D721Med (cell line): ENCODE measurements at regions not wholly inside any gene's neighbourhood (a gene's known extent, or its start where the extent isn't known, plus 50 kb on each side); places are given as distances from the start of the nearest gene placed in this dataset.
"Not testable (repeated sequence)": the region's sequence is repeated elsewhere in the genome, so short reads cannot be mapped to it uniquely, and the experiment has no call there.

Experiments used
- DNase-seq: peaks from one replicate; pipeline ENCODE4 v3.0.0; 2011; ENCODE audit warnings: low spot score; ENCODE audit not compliant: insufficient read length
- FAIRE-seq: peaks from 2 replicates; lab custom pipeline; 2011; peaks lifted over from hg19 to GRCh38; lab: Jason Lieb, UNC
- TF ChIP-seq, protein P1 (sequence below): IDR thresholded peaks from 2 replicates; pipeline ENCODE4 v1.5.1; 2012; ENCODE audit warnings: mild to moderate bottlenecking, control low read depth; ENCODE audit not compliant: insufficient read depth; ENCODE audit errors: missing control alignments

DNA sequence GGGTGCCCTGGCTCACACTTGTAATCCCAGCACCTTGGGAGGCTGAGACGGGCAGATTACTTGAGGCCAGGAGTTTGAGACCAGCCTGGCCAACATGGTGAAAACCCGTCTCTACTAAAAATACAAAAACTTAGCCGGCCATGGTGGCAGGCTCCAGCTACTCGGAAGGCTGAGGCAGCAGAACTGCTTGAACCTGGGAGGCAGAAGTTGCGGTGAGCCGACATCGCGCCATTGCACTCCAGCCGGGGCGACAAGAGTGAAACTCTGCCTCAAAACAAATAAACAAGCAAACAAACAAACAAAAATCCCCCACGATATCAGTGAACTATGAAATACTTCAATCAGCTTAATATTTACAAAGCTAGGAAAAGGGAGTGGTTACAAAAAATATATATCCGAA lies 382.3 kb upstream of the KCND2 start:
- no peak for DNase-seq
- TF ChIP-seq, protein P1, sequence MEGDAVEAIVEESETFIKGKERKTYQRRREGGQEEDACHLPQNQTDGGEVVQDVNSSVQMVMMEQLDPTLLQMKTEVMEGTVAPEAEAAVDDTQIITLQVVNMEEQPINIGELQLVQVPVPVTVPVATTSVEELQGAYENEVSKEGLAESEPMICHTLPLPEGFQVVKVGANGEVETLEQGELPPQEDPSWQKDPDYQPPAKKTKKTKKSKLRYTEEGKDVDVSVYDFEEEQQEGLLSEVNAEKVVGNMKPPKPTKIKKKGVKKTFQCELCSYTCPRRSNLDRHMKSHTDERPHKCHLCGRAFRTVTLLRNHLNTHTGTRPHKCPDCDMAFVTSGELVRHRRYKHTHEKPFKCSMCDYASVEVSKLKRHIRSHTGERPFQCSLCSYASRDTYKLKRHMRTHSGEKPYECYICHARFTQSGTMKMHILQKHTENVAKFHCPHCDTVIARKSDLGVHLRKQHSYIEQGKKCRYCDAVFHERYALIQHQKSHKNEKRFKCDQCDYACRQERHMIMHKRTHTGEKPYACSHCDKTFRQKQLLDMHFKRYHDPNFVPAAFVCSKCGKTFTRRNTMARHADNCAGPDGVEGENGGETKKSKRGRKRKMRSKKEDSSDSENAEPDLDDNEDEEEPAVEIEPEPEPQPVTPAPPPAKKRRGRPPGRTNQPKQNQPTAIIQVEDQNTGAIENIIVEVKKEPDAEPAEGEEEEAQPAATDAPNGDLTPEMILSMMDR = no peak
- FAIRE-seq = no peak

- TF ChIP-seq, protein P1 = no peak
- DNase-seq (no peak), FAIRE-seq (no peak)
These were observed 377.7 kb upstream of the KCND2 start for GRCh38 chr7:119895320-119895719.

DNA sequence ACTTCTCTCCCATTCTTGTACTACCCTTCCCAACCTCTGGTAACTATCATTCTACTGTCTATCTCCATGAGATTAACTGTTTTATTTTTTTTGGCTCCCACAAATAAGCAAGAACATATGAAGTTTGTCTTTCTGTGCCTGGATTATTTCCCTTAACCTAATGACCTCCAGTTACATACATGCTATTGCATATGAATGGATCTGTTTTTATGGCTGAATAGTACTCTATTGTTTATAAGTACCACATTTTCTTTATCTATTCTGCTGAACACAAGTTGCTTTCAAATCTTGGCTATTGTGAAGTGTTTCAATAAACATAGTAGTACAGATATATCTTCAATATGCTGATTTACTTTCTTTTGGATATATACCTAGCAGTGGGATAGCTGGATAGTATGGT lies 376.6 kb upstream of the KCND2 start:
- FAIRE-seq (no peak), DNase-seq (no peak)

GRCh38 chr7:119900996-119901672 lies 371.8 kb upstream of the KCND2 start:
- DNase-seq (no peak), FAIRE-seq (no peak)
- TF ChIP-seq, protein P1 = no peak

More for the DNA sequence above, 376.6 kb upstream of the KCND2 start:
- TF ChIP-seq, protein P1 = no peak

DNA sequence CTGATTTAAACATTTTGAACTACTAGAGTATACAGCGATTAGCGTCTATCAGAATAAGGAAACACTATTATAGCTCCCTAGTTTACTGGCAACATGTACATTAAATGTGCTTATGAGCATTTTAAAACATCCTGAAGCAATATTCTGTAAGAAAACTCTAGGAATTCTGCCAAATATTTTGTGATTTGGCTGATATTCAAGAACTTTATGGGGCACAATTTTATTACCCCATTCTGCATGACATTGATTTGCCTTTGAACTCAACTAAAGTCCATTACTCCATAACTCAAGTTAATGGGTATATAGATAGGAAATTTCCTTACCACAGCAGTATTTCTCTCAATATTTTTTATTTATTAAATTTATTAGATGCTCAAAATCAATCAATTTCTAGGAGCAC lies 369.9 kb upstream of the KCND2 start:
- DNase-seq (no peak), FAIRE-seq (no peak)
- TF ChIP-seq, protein P1 = no peak

DNA sequence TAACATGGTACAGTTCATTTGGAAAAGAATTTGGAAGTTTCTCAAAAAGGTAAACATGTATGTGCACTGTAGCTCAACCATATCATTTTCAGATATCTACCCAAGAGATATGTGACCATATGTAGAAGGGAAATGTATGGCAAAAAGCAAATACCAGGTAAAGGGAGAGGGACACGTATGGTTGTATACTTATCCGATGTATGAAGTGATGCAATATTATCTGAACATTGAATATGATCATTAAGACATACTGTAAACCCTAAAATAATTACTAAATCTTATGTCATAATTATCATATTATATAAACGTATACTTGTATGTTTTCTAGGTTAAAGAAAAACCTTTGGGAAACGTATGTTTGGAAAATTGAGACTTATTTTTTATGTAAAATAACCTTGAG lies 367.5 kb upstream of the KCND2 start:
- DNase-seq (no peak), FAIRE-seq (no peak)
- TF ChIP-seq, protein P1 = no peak

- DNase-seq = no peak
- TF ChIP-seq, protein P1 = no peak
- no peak for FAIRE-seq
These were observed 364.0 kb upstream of the KCND2 start for GRCh38 chr7:119908948-119909347.

GRCh38 chr7:119914119-119914518 lies 358.9 kb upstream of the KCND2 start:
- FAIRE-seq, DNase-seq: not testable (repeated sequence)
